ENCODE measurements at regions not wholly inside any gene's neighbourhood (a gene's known extent, or its start where the extent isn't known, plus 50 kb on each side); places are given as distances from the start of the nearest gene placed in this dataset.

DNA sequence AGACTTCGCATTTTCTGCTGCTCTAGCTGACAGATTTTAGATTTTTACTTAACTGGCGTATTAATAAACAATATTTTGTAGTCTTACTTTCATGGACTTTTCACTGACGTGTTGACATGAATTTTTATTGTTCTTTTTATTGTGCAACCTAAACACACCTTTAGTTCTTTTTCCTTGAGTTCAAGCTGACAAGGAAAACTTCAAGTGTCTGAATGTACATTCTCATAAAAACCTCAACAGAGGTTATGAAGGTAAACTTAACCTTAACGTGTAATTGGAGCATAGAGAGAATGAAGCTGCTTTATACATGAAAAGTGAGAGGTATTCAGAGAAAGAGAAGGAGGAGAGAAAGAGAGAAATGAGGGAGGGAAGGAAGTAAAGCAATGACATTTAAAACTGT, 364.3 kb upstream of the CT83 start:
- TF ChIP-seq, protein P1, sequence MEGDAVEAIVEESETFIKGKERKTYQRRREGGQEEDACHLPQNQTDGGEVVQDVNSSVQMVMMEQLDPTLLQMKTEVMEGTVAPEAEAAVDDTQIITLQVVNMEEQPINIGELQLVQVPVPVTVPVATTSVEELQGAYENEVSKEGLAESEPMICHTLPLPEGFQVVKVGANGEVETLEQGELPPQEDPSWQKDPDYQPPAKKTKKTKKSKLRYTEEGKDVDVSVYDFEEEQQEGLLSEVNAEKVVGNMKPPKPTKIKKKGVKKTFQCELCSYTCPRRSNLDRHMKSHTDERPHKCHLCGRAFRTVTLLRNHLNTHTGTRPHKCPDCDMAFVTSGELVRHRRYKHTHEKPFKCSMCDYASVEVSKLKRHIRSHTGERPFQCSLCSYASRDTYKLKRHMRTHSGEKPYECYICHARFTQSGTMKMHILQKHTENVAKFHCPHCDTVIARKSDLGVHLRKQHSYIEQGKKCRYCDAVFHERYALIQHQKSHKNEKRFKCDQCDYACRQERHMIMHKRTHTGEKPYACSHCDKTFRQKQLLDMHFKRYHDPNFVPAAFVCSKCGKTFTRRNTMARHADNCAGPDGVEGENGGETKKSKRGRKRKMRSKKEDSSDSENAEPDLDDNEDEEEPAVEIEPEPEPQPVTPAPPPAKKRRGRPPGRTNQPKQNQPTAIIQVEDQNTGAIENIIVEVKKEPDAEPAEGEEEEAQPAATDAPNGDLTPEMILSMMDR (IDR thresholded peaks at IDR 0.05), result no peak
- TF ChIP-seq POLR2A (IDR thresholded peaks at IDR 0.05), result no peak
